ENCODE measurements at regions not wholly inside any gene's neighbourhood (a gene's known extent, or its start where the extent isn't known, plus 50 kb on each side); places are given as distances from the start of the nearest gene placed in this dataset.

DNA sequence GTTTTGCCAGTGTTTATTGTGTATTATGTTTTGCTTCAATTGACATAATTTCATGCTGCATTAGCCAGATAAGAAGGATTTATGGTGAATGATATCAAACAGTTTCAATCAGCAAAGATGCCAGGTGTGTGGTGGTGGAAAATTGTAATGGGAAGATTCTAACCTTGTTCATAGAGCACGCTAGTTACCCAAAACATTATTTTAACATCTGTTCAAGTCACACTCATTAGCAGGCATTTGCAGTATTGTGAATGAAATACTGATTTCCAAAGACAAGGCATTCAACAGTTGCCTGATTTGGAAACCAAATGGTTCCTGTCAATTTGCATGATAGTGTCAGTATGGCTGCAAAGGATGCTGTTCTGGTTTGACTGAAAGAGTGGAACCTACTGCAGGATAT is 129.7 kb downstream of the EPC1 start:
- TF ChIP-seq, protein P1, sequence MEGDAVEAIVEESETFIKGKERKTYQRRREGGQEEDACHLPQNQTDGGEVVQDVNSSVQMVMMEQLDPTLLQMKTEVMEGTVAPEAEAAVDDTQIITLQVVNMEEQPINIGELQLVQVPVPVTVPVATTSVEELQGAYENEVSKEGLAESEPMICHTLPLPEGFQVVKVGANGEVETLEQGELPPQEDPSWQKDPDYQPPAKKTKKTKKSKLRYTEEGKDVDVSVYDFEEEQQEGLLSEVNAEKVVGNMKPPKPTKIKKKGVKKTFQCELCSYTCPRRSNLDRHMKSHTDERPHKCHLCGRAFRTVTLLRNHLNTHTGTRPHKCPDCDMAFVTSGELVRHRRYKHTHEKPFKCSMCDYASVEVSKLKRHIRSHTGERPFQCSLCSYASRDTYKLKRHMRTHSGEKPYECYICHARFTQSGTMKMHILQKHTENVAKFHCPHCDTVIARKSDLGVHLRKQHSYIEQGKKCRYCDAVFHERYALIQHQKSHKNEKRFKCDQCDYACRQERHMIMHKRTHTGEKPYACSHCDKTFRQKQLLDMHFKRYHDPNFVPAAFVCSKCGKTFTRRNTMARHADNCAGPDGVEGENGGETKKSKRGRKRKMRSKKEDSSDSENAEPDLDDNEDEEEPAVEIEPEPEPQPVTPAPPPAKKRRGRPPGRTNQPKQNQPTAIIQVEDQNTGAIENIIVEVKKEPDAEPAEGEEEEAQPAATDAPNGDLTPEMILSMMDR (IDR thresholded peaks at IDR 0.05), result no peak
- TF ChIP-seq POLR2A (IDR thresholded peaks at IDR 0.05), result no peak
